Keratinocyte (primary cell): ENCODE measurements at regions not wholly inside any gene's neighbourhood (a gene's known extent, or its start where the extent isn't known, plus 50 kb on each side); places are given as distances from the start of the nearest gene placed in this dataset.

ENCODE experiments used
- DNase-seq: peaks from one replicate; pipeline ENCODE4 v3.0.0-alpha.2; 2011; ENCODE audit warnings: low read depth, missing footprints, low spot score
- FAIRE-seq: peaks from 2 replicates; lab custom pipeline; 2011; peaks lifted over from hg19 to GRCh38; lab: Jason Lieb, UNC
- H2AFZ ChIP-seq: 2 replicates; pipeline ENCODE4 v1.6.0; 2012; ENCODE audit warnings: low read length, control low read depth, inconsistent platforms; ENCODE audit not compliant: control insufficient read depth
- H3K27ac ChIP-seq: 2 replicates; pipeline ENCODE4 v1.5.1; 2011; ENCODE audit warnings: low read length; ENCODE audit not compliant: control insufficient read depth, insufficient read depth
- H3K27me3 ChIP-seq: 3 replicates; pipeline ENCODE4 v1.6.0; 2011; ENCODE audit warnings: low read length; ENCODE audit not compliant: control insufficient read depth, insufficient read depth; ENCODE audit errors: extremely low read depth
- H3K36me3 ChIP-seq, 2 experiments: 2 replicates in 1 of 2; 3 replicates in 1 of 2; pipeline ENCODE4 v1.5.1; 2011; ENCODE audit warnings: low read length in 2 of 2, mild to moderate bottlenecking in 1 of 2; ENCODE audit not compliant: control insufficient read depth in 2 of 2, insufficient read depth in 2 of 2; ENCODE audit errors: extremely low read depth in 1 of 2
- H3K4me1 ChIP-seq: 3 replicates; pipeline ENCODE4 v1.5.1; 2011; ENCODE audit warnings: low read length; ENCODE audit not compliant: control insufficient read depth, insufficient read depth; ENCODE audit errors: extremely low read depth
- H3K4me2 ChIP-seq: 3 replicates; pipeline ENCODE4 v1.6.0; 2011; ENCODE audit warnings: low read depth, low read length; ENCODE audit not compliant: control insufficient read depth, insufficient read depth; ENCODE audit errors: extremely low read depth
- H3K4me3 ChIP-seq, 3 experiments: fragments of 200-600 bp in 1 of 3; sonication (generic) in 1 of 3; 2 replicates in 2 of 3; 3 replicates in 1 of 3; pipeline ENCODE4 v1.5.1; 2011 to 2016; ENCODE audit warnings: low read length in 3 of 3, mild to moderate bottlenecking in 3 of 3, control low read depth in 2 of 3, inconsistent platforms in 1 of 3, low read depth in 1 of 3, mixed read lengths in 1 of 3, mixed run types in 1 of 3, moderate library complexity in 1 of 3; ENCODE audit not compliant: control insufficient read depth in 2 of 3, insufficient read depth in 2 of 3; ENCODE audit errors: extremely low read depth in 1 of 3
- H3K79me2 ChIP-seq: 2 replicates; pipeline ENCODE4 v1.6.0; 2012; ENCODE audit warnings: low read length; ENCODE audit not compliant: control insufficient read depth, insufficient read depth
- H3K9ac ChIP-seq: 3 replicates; pipeline ENCODE4 v1.6.0; 2011; ENCODE audit warnings: low read length; ENCODE audit not compliant: control insufficient read depth, insufficient read depth; ENCODE audit errors: extremely low read depth
- H3K9me1 ChIP-seq: 3 replicates; pipeline ENCODE4 v1.6.0; 2011; ENCODE audit warnings: low read length; ENCODE audit not compliant: control insufficient read depth, insufficient read depth; ENCODE audit errors: extremely low read depth
- H3K9me3 ChIP-seq: 2 replicates; pipeline ENCODE4 v1.5.1; 2012; ENCODE audit warnings: low read depth, low read length; ENCODE audit not compliant: control insufficient read depth
- H4K20me1 ChIP-seq: 3 replicates; pipeline ENCODE4 v1.6.0; 2011; ENCODE audit warnings: low read length; ENCODE audit not compliant: control insufficient read depth, insufficient read depth; ENCODE audit errors: extremely low read depth
- CTCF ChIP-seq, 3 experiments: IDR thresholded peaks in 1 of 3; conservative IDR thresholded peaks in 1 of 3; optimal IDR thresholded peaks in 1 of 3; 2 replicates in 2 of 3; 3 replicates in 1 of 3; pipeline versions ENCODE3 to v1.5.1; 2011; ENCODE audit warnings: low read length in 3 of 3, mild to moderate bottlenecking in 3 of 3, moderate library complexity in 2 of 3, control low read depth in 1 of 3, inconsistent platforms in 1 of 3; ENCODE audit not compliant: insufficient read depth in 2 of 3; ENCODE audit errors: extremely low read depth in 1 of 3
- EZH2 ChIP-seq: IDR thresholded peaks from one replicate; pipeline ENCODE4 v1.6.1; 2012; ENCODE audit warnings: inconsistent platforms, mild to moderate bottlenecking, low read length, moderate library complexity
- dilution Hi-C: fragments of 300-500 bp; cut with MboI; formaldehyde crosslinking; loops from one replicate; pipeline ENCODE4 v1.7.0; 2020; ENCODE audit warnings: low sequenced_read_pairs; ENCODE audit not compliant: extremely low pct_ligation_motif_present

- Histone ChIP-seq H4K20me1 (no peaks in the 10 kb centered on the region), H3K27me3 (no peaks in the 10 kb centered on the region), H3K4me1 (no peaks in the 10 kb centered on the region), H3K79me2 (no peaks in the 10 kb centered on the region), H3K36me3 (no peaks in the 10 kb centered on the region), H2AFZ (no peak overlapping the region), H3K9ac (no peak overlapping the region), H3K4me2 (no peak overlapping the region), H3K9me3 (no peaks in the 10 kb centered on the region), H3K4me3 (no peak overlapping the region), H3K27ac (no peak overlapping the region), H3K9me1 (no peaks in the 10 kb centered on the region)
- DNase-seq (no peak), FAIRE-seq (no peak)
- dilution Hi-C loops = no loop called here
- no peak for TF ChIP-seq EZH2
- no peak for TF ChIP-seq CTCF (optimal IDR thresholded peaks at IDR 0.05 in 1 of 3, IDR thresholded peaks at IDR 0.05 in 1 of 3, conservative IDR thresholded peaks at IDR 0.05 in 1 of 3; ENCODE audit: extremely low read depth in 1 of 3, insufficient read depth in 2 of 3, low read length in 3 of 3)
These were observed 945.2 kb upstream of the SLC35B3 start for GRCh38 chr6:9380568-9380967.

- Histone ChIP-seq H3K9me1 (no peaks in the 10 kb centered on the region), H3K79me2 (no peaks in the 10 kb centered on the region), H3K27me3 (no peaks in the 10 kb centered on the region), H4K20me1 (no peaks in the 10 kb centered on the region), H3K9ac (no peak overlapping the region), H3K9me3 (no peaks in the 10 kb centered on the region), H3K4me2 (no peak overlapping the region), H2AFZ (no peak overlapping the region), H3K36me3 (no peaks in the 10 kb centered on the region), H3K4me3 (no peak overlapping the region), H3K27ac (no peak overlapping the region), H3K4me1 (no peaks in the 10 kb centered on the region)
- DNase-seq (no peak), FAIRE-seq (no peak)
- dilution Hi-C loops = no loop called here
- TF ChIP-seq CTCF (optimal IDR thresholded peaks at IDR 0.05 in 1 of 3, IDR thresholded peaks at IDR 0.05 in 1 of 3, conservative IDR thresholded peaks at IDR 0.05 in 1 of 3; ENCODE audit: extremely low read depth in 1 of 3, insufficient read depth in 2 of 3, low read length in 3 of 3) (no peak), EZH2 (no peak)
These were observed 938.0 kb upstream of the SLC35B3 start for GRCh38 chr6:9373308-9373707.
